WTC11 (cell line): ENCODE measurements at regions not wholly inside any gene's neighbourhood (a gene's known extent, or its start where the extent isn't known, plus 50 kb on each side); places are given as distances from the start of the nearest gene placed in this dataset.

Experiments
- ATAC-seq: fragments of 200-7000 bp; cut with Tn5 transposase; 2 replicates; pipeline ENCODE4 v1.10.0; 2021; ENCODE audit warnings: mild to moderate bottlenecking, moderate library complexity
- CTCF ChIA-PET: fragments of 300-600 bp; sonication (Branson Sonifier 250); formaldehyde crosslinking; loops from one replicate; lab custom pipeline; 2021; ENCODE audit warnings: antibody characterized with exemption; lab: Charles Lee
- POLR2A ChIA-PET: fragments of 350-600 bp; sonication (Branson Sonifier 250); formaldehyde crosslinking; loops from one replicate; lab custom pipeline; 2021; ENCODE audit warnings: antibody characterized with exemption; lab: Charles Lee
- DNase-seq: peaks from one replicate; pipeline ENCODE4 v3.0.0; 2021; ENCODE audit warnings: low spot score
- H3K27ac Mint-ChIP-seq: 2 replicates; pipeline ENCODE4 v1.8.0; 2021; ENCODE audit warnings: mixed read lengths
- H3K27me3 Mint-ChIP-seq: 2 replicates; pipeline ENCODE4 v1.8.0; 2021; ENCODE audit warnings: low read depth, mild to moderate bottlenecking, moderate library complexity, mixed read lengths
- H3K36me3 Mint-ChIP-seq: 2 replicates; pipeline ENCODE4 v1.8.0; 2021; ENCODE audit warnings: mixed read lengths
- H3K4me1 Mint-ChIP-seq: 2 replicates; pipeline ENCODE4 v1.8.0; 2022; ENCODE audit warnings: mixed read lengths
- H3K4me3 Mint-ChIP-seq: 2 replicates; pipeline ENCODE4 v1.8.0; 2021; ENCODE audit warnings: mild to moderate bottlenecking, moderate library complexity, mixed read lengths
- H3K9me3 Mint-ChIP-seq: 2 replicates; pipeline ENCODE4 v1.8.0; 2021; ENCODE audit warnings: mixed read lengths
- ATF6 ChIP-seq: sonication (generic); formaldehyde crosslinking; IDR thresholded peaks from 2 replicates; pipeline ENCODE4 v1.8.1; 2023; ENCODE audit warnings: mild to moderate bottlenecking, missing genetic modification reagents
- CREB1 ChIP-seq: sonication (generic); formaldehyde crosslinking; IDR thresholded peaks from 2 replicates; pipeline ENCODE4 v1.8.0; 2023; ENCODE audit warnings: mild to moderate bottlenecking, missing genetic modification reagents
- CREM ChIP-seq: sonication (generic); formaldehyde crosslinking; IDR thresholded peaks from 2 replicates; pipeline ENCODE4 v1.8.1; 2022; ENCODE audit warnings: mild to moderate bottlenecking, missing genetic modification reagents, moderate library complexity
- FOXJ3 ChIP-seq: sonication (generic); formaldehyde crosslinking; IDR thresholded peaks from 2 replicates; pipeline ENCODE4 v1.9.0; 2021; ENCODE audit warnings: missing genetic modification reagents, mild to moderate bottlenecking, borderline replicate concordance
- FOXK1 ChIP-seq: sonication (generic); formaldehyde crosslinking; IDR thresholded peaks from 2 replicates; pipeline ENCODE4 v1.8.0; 2022; ENCODE audit warnings: mild to moderate bottlenecking, moderate library complexity, missing genetic modification reagents
- FOXP4 ChIP-seq: sonication (generic); formaldehyde crosslinking; IDR thresholded peaks from 2 replicates; pipeline ENCODE4 v1.8.0; 2022; ENCODE audit warnings: mild to moderate bottlenecking, missing genetic modification reagents
- GTF2I ChIP-seq: fragments of 250-450 bp; sonication (Bioruptor Pico); conservative IDR thresholded peaks from 2 replicates; pipeline ENCODE4 v1.4.0; 2021; ENCODE audit warnings: mild to moderate bottlenecking
- HMGXB4 ChIP-seq: sonication (generic); formaldehyde crosslinking; IDR thresholded peaks from 2 replicates; pipeline ENCODE4 v1.8.1; 2023; ENCODE audit warnings: mild to moderate bottlenecking, moderate library complexity, missing genetic modification reagents
- IRF1 ChIP-seq: sonication (generic); formaldehyde crosslinking; IDR thresholded peaks from 2 replicates; pipeline ENCODE4 v1.8.0; 2023; ENCODE audit warnings: missing genetic modification reagents
- MLX ChIP-seq: sonication (generic); formaldehyde crosslinking; IDR thresholded peaks from 2 replicates; pipeline ENCODE4 v1.8.1; 2023; ENCODE audit warnings: mild to moderate bottlenecking, missing genetic modification reagents, moderate library complexity
- NFE2L1 ChIP-seq: sonication (generic); formaldehyde crosslinking; IDR thresholded peaks from 2 replicates; pipeline ENCODE4 v1.8.1; 2023; ENCODE audit warnings: missing genetic modification reagents
- NFYB ChIP-seq: sonication (generic); formaldehyde crosslinking; conservative IDR thresholded peaks from 2 replicates; pipeline ENCODE4 v1.8.0; 2022; ENCODE audit warnings: low read depth, missing genetic modification reagents
- NR1H2 ChIP-seq: sonication (generic); formaldehyde crosslinking; IDR thresholded peaks from 2 replicates; pipeline ENCODE4 v1.9.0; 2021; ENCODE audit warnings: mild to moderate bottlenecking, moderate library complexity, missing genetic modification reagents
- SMAD3 ChIP-seq: sonication (generic); formaldehyde crosslinking; IDR thresholded peaks from 2 replicates; pipeline ENCODE4 v1.8.0; 2022; ENCODE audit warnings: missing genetic modification reagents, mild to moderate bottlenecking, borderline replicate concordance
- SOX15 ChIP-seq: fragments of 250-450 bp; sonication (Bioruptor Pico); IDR thresholded peaks from 2 replicates; pipeline ENCODE4 v1.9.0; 2021; ENCODE audit warnings: mild to moderate bottlenecking
- ZBTB21 ChIP-seq: sonication (generic); formaldehyde crosslinking; IDR thresholded peaks from 2 replicates; pipeline ENCODE4 v1.8.1; 2023; ENCODE audit warnings: mild to moderate bottlenecking, missing genetic modification reagents, borderline replicate concordance
- ZNF121 ChIP-seq: sonication (generic); formaldehyde crosslinking; IDR thresholded peaks from 2 replicates; pipeline ENCODE4 v1.8.0; 2023; ENCODE audit warnings: missing genetic modification reagents
- ZNF423 ChIP-seq: fragments of 250-450 bp; sonication (Bioruptor Pico); IDR thresholded peaks from 2 replicates; pipeline ENCODE4 v2.1.2; 2022; ENCODE audit warnings: mild to moderate bottlenecking, moderate library complexity
- ZNF425 ChIP-seq: fragments of 250-450 bp; sonication (Bioruptor Pico); conservative IDR thresholded peaks from 2 replicates; pipeline ENCODE4 v1.9.0; 2021; ENCODE audit warnings: mild to moderate bottlenecking
- ZNF671 ChIP-seq: fragments of 250-450 bp; sonication (Bioruptor Pico); IDR thresholded peaks from 2 replicates; pipeline ENCODE4 v1.8.0; 2021; ENCODE audit warnings: mild to moderate bottlenecking

GRCh38 chr13:26474286-26474685 lies 83.2 kb upstream of the WASF3 start:
- Mint-ChIP-seq H3K27me3 (no peaks in the 10 kb centered on the region), H3K27ac (peak overlapping the region; percentile 65; the same call in 1 of the 2 replicates), H3K4me1 (peaks cover 41% of the 10 kb centered on the region), H3K9me3 (no peaks in the 10 kb centered on the region), H3K36me3 (no peaks in the 10 kb centered on the region), H3K4me3 (peak overlapping the region; percentile 3; the same call in 1 of the 2 replicates)
- ATAC-seq (no peak), DNase-seq (no peak)
- no peak for TF ChIP-seq FOXP4 (CRISPR knock-in tag)
- TF ChIP-seq ZNF425 (CRISPR knock-in tag), result no peak
- TF ChIP-seq SOX15 (CRISPR knock-in tag), result no peak
- no peak for TF ChIP-seq FOXJ3
- no peak for TF ChIP-seq NR1H2 (CRISPR knock-in tag)
- no peak for TF ChIP-seq NFE2L1 (CRISPR knock-in tag)
- no peak for TF ChIP-seq HMGXB4 (CRISPR knock-in tag)
- TF ChIP-seq ZNF671 (CRISPR knock-in tag), result no peak
- no peak for TF ChIP-seq ZNF121 (CRISPR knock-in tag)
- ChIA-PET CTCF (interaction anchor here (0.8 to 4.3 kb wide), 8 partner anchors 8 to 289 kb away, joined by 3 to 37 read pairs (median 6); no protein-coding TSS in a partner anchor), POLR2A (no interaction called here)

- Mint-ChIP-seq H3K9me3 (no peaks in the 10 kb centered on the region), H3K4me3 (peak overlapping the region; percentile 68), H3K27me3 (no peaks in the 10 kb centered on the region), H3K4me1 (peaks cover 51% of the 10 kb centered on the region), H3K36me3 (no peaks in the 10 kb centered on the region), H3K27ac (peak overlapping the region; percentile 97)
- ATAC-seq (peak; percentile 73), DNase-seq (peak; percentile 69)
- 0 out of 2 replicates have a peak, but pooled peaks have one; percentile 6 for TF ChIP-seq CREM
- TF ChIP-seq ZBTB21 (CRISPR knock-in tag), result no peak
- no peak for TF ChIP-seq FOXK1 (CRISPR knock-in tag)
- 0 out of 2 replicates have a peak, but pooled peaks have one; percentile 21 for TF ChIP-seq ZNF423 (CRISPR knock-in tag)
- TF ChIP-seq MLX, result no peak
- peak; percentile 63; the same call in 1 of the 2 replicates for TF ChIP-seq GTF2I (CRISPR knock-in tag)
- TF ChIP-seq SMAD3 (CRISPR knock-in tag), result 0 out of 2 replicates have a peak, but pooled peaks have one; percentile 29
- TF ChIP-seq CREB1 (CRISPR knock-in tag), result no peak
- no peak for TF ChIP-seq IRF1 (CRISPR knock-in tag)
- TF ChIP-seq ZNF121 (CRISPR knock-in tag), result 0 out of 2 replicates have a peak, but pooled peaks have one; percentile 54
- TF ChIP-seq ATF6, result no peak
- TF ChIP-seq NFYB (CRISPR knock-in tag), result no peak
- POLR2A ChIA-PET, result interaction anchor here (0.5 to 1.2 kb wide), 5 partner anchors 42 to 291 kb away, joined by 3 to 4 read pairs (median 3); no protein-coding TSS in a partner anchor
- CTCF ChIA-PET, result interaction anchor here (0.6 to 4.3 kb wide), 15 partner anchors 8 to 455 kb away, joined by 3 to 37 read pairs (median 4); no protein-coding TSS in a partner anchor
Measured at GRCh38 chr13:26475176-26476110, 82.0 kb upstream of the WASF3 start.
